Activated naive CD8-positive, alpha-beta T cell treated with anti-CD3 and anti-CD28 coated beads, Interleukin-2, amount 10 ng/mL, durations not matched to agents 7 days and 5 days (primary cell): ENCODE measurements at regions not wholly inside any gene's neighbourhood (a gene's known extent, or its start where the extent isn't known, plus 50 kb on each side); places are given as distances from the start of the nearest gene placed in this dataset.

ENCODE experiments used
- ATAC-seq: fragments of 150-1000 bp; cut with Tn5 transposase; one replicate; pipeline ENCODE4 v1.10.0; 2021; ENCODE audit warnings: low read depth, moderate library complexity
- POLR2A ChIA-PET: fragments of 350-600 bp; sonication (Branson Sonifier 250); formaldehyde crosslinking; loops from one replicate; lab custom pipeline; 2021; ENCODE audit warnings: antibody characterized with exemption; lab: Charles Lee
- DNase-seq: peaks from one replicate; pipeline ENCODE4 v3.0.0; 2021
- H3K27ac Mint-ChIP-seq: one replicate; pipeline ENCODE4 v1.8.0; 2022; ENCODE audit warnings: mild to moderate bottlenecking, mixed read lengths
- H3K27me3 Mint-ChIP-seq: one replicate; pipeline ENCODE4 v1.8.0; 2022; ENCODE audit warnings: mild to moderate bottlenecking, moderate library complexity, mixed read lengths
- H3K36me3 Mint-ChIP-seq: one replicate; pipeline ENCODE4 v1.8.0; 2021; ENCODE audit warnings: mild to moderate bottlenecking, mixed read lengths
- H3K4me1 Mint-ChIP-seq: one replicate; pipeline ENCODE4 v1.8.0; 2021; ENCODE audit warnings: mixed read lengths
- H3K4me3 Mint-ChIP-seq: one replicate; pipeline ENCODE4 v1.8.0; 2022; ENCODE audit warnings: mild to moderate bottlenecking, moderate library complexity, mixed read lengths
- H3K9me3 Mint-ChIP-seq: one replicate; pipeline ENCODE4 v1.8.0; 2021; ENCODE audit warnings: mixed read lengths

- POLR2A ChIA-PET: no interaction called here
- H3K27ac Mint-ChIP-seq: no peak overlapping the region
- H3K9me3 Mint-ChIP-seq: peaks cover 2% of the 10 kb centered on the region
- H3K36me3 Mint-ChIP-seq: no peaks in the 10 kb centered on the region
- no peak for ATAC-seq
- H3K4me3 Mint-ChIP-seq: no peak overlapping the region
- H3K4me1 Mint-ChIP-seq: no peaks in the 10 kb centered on the region
- H3K27me3 Mint-ChIP-seq: no peaks in the 10 kb centered on the region
- no peak for DNase-seq
These were observed 901.5 kb downstream of the ARAP2 start for GRCh38 chr4:35342833-35343232.

GRCh38 chr4:35347276-35347675 is 897.0 kb downstream of the ARAP2 start:
- Mint-ChIP-seq H3K4me3 (no peak overlapping the region), H3K36me3 (no peaks in the 10 kb centered on the region), H3K9me3 (peaks cover 14% of the 10 kb centered on the region), H3K27me3 (no peaks in the 10 kb centered on the region), H3K4me1 (no peaks in the 10 kb centered on the region), H3K27ac (no peak overlapping the region)
- ATAC-seq (no peak), DNase-seq (no peak)
- POLR2A ChIA-PET: no interaction called here

- POLR2A ChIA-PET: no interaction called here
- Mint-ChIP-seq H3K36me3 (no peaks in the 10 kb centered on the region), H3K4me1 (no peaks in the 10 kb centered on the region), H3K27me3 (no peaks in the 10 kb centered on the region), H3K9me3 (peaks cover 4% of the 10 kb centered on the region), H3K4me3 (no peak overlapping the region), H3K27ac (no peak overlapping the region)
- DNase-seq (no peak), ATAC-seq (no peak)
These were observed 886.2 kb downstream of the ARAP2 start for GRCh38 chr4:35358001-35358584.

- no peaks in the 10 kb centered on the region for H3K36me3 Mint-ChIP-seq
- H3K4me3 Mint-ChIP-seq: no peak overlapping the region
- ATAC-seq (no peak), DNase-seq (no peak)
- H3K9me3 Mint-ChIP-seq: peaks cover 3% of the 10 kb centered on the region
- POLR2A ChIA-PET: no interaction called here
- no peaks in the 10 kb centered on the region for H3K27me3 Mint-ChIP-seq
- H3K4me1 Mint-ChIP-seq: no peaks in the 10 kb centered on the region
- H3K27ac Mint-ChIP-seq: no peak overlapping the region
These were observed 879.9 kb downstream of the ARAP2 start for GRCh38 chr4:35364321-35364870.

- H3K36me3 Mint-ChIP-seq: no peaks in the 10 kb centered on the region
- H3K4me1 Mint-ChIP-seq: no peaks in the 10 kb centered on the region
- POLR2A ChIA-PET: no interaction called here
- no peak overlapping the region for H3K4me3 Mint-ChIP-seq
- H3K27me3 Mint-ChIP-seq: no peaks in the 10 kb centered on the region
- DNase-seq (no peak), ATAC-seq (no peak)
- H3K27ac Mint-ChIP-seq: no peak overlapping the region
- peaks cover 3% of the 10 kb centered on the region for H3K9me3 Mint-ChIP-seq
These were observed 879.1 kb downstream of the ARAP2 start for GRCh38 chr4:35365186-35365585.

- H3K27me3 Mint-ChIP-seq: no peaks in the 10 kb centered on the region
- POLR2A ChIA-PET: no interaction called here
- H3K27ac Mint-ChIP-seq: no peak overlapping the region
- no peak for DNase-seq
- H3K4me1 Mint-ChIP-seq: no peaks in the 10 kb centered on the region
- H3K4me3 Mint-ChIP-seq: no peak overlapping the region
- no peaks in the 10 kb centered on the region for H3K36me3 Mint-ChIP-seq
- no peak for ATAC-seq
- no peaks in the 10 kb centered on the region for H3K9me3 Mint-ChIP-seq
These were observed 844.4 kb downstream of the ARAP2 start for GRCh38 chr4:35399912-35400311.

- ATAC-seq (no peak), DNase-seq (no peak)
- H3K27me3 Mint-ChIP-seq: no peaks in the 10 kb centered on the region
- H3K27ac Mint-ChIP-seq: no peak overlapping the region
- no peaks in the 10 kb centered on the region for H3K36me3 Mint-ChIP-seq
- H3K4me1 Mint-ChIP-seq: no peaks in the 10 kb centered on the region
- no peak overlapping the region for H3K4me3 Mint-ChIP-seq
- H3K9me3 Mint-ChIP-seq: no peaks in the 10 kb centered on the region
- POLR2A ChIA-PET: no interaction called here
These were observed 821.2 kb downstream of the ARAP2 start for GRCh38 chr4:35423104-35423503.

GRCh38 chr4:35447474-35447873 is 796.8 kb downstream of the ARAP2 start:
- no peak overlapping the region for H3K27ac Mint-ChIP-seq
- POLR2A ChIA-PET: no interaction called here
- ATAC-seq: no peak

GRCh38 chr4:35459045-35459444 is 785.3 kb downstream of the ARAP2 start:
- Mint-ChIP-seq H3K27me3 (no peaks in the 10 kb centered on the region), H3K27ac (no peak overlapping the region), H3K4me1 (no peaks in the 10 kb centered on the region), H3K4me3 (no peak overlapping the region), H3K9me3 (peaks cover 2% of the 10 kb centered on the region), H3K36me3 (no peaks in the 10 kb centered on the region)
- ATAC-seq: no peak
- POLR2A ChIA-PET: no interaction called here
- no peak for DNase-seq

More at GRCh38 chr4:35447474-35447873, 796.8 kb downstream of the ARAP2 start:
- Mint-ChIP-seq H3K36me3 (no peaks in the 10 kb centered on the region), H3K27me3 (no peaks in the 10 kb centered on the region), H3K9me3 (peaks cover 5% of the 10 kb centered on the region), H3K4me3 (no peak overlapping the region), H3K4me1 (no peaks in the 10 kb centered on the region)
- DNase-seq: no peak

- Mint-ChIP-seq H3K36me3 (no peaks in the 10 kb centered on the region), H3K4me1 (no peaks in the 10 kb centered on the region)
- POLR2A ChIA-PET: no interaction called here
These were observed 782.2 kb downstream of the ARAP2 start for GRCh38 chr4:35461931-35462659.

GRCh38 chr4:35463251-35463952 is 780.9 kb downstream of the ARAP2 start:
- no peak for ATAC-seq
- Mint-ChIP-seq H3K4me3 (no peak overlapping the region), H3K4me1 (no peaks in the 10 kb centered on the region), H3K27ac (no peak overlapping the region), H3K36me3 (no peaks in the 10 kb centered on the region), H3K27me3 (no peaks in the 10 kb centered on the region), H3K9me3 (peaks cover 2% of the 10 kb centered on the region)
- no peak for DNase-seq
- POLR2A ChIA-PET: no interaction called here

More at GRCh38 chr4:35461931-35462659, 782.2 kb downstream of the ARAP2 start:
- no peak for ATAC-seq
- Mint-ChIP-seq H3K27ac (no peak overlapping the region), H3K27me3 (no peaks in the 10 kb centered on the region), H3K9me3 (peaks cover 2% of the 10 kb centered on the region), H3K4me3 (no peak overlapping the region)
- no peak for DNase-seq

- no peak for DNase-seq
- ATAC-seq: no peak
- Mint-ChIP-seq H3K36me3 (no peaks in the 10 kb centered on the region), H3K27ac (no peak overlapping the region), H3K27me3 (no peaks in the 10 kb centered on the region), H3K4me1 (no peaks in the 10 kb centered on the region), H3K4me3 (no peak overlapping the region), H3K9me3 (no peaks in the 10 kb centered on the region)
- POLR2A ChIA-PET: no interaction called here
These were observed 779.3 kb downstream of the ARAP2 start for GRCh38 chr4:35464964-35465528.

GRCh38 chr4:35491093-35491492 is 753.2 kb downstream of the ARAP2 start:
- Mint-ChIP-seq H3K4me1 (no peaks in the 10 kb centered on the region), H3K4me3 (no peak overlapping the region), H3K36me3 (no peaks in the 10 kb centered on the region), H3K27ac (no peak overlapping the region), H3K9me3 (no peaks in the 10 kb centered on the region), H3K27me3 (no peaks in the 10 kb centered on the region)
- ATAC-seq: no peak
- POLR2A ChIA-PET: no interaction called here
- no peak for DNase-seq
